ENCODE measurements at regions not wholly inside any gene's neighbourhood (a gene's known extent, or its start where the extent isn't known, plus 50 kb on each side); places are given as distances from the start of the nearest gene placed in this dataset.

DNA sequence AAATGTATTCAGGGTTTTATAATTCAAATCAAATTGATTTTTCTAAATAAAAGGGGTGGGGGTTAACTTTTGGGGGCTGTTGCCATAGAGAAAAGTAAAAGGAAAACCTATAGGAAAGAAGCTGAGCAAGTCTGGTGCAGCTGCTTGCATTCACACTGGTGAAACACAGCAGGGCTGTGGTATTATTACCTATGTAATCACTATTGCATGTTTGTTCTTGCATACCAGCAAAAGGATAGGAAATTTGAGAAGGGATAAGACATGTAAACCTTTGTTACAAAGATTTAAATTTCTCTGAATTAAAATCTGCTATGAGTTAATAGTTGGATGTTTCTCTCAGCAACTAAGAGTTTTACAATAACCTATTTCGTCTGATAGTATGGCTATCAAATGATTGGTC lies 346.7 kb downstream of the EFNA5 start:
- H4K20me1 ChIP-seq (ENCODE audit: insufficient read depth) = no peaks in the 10 kb centered on the region
- no peak overlapping the region for H3K4me2 ChIP-seq (ENCODE audit: low read length)
- intact Hi-C loops (cut with micrococcal nuclease) = no loop called here
- no peak overlapping the region for H3K4me3 ChIP-seq (replicated peaks in 1 of 2; ENCODE audit: low read depth in 1 of 2, low read length in 2 of 2)
- H3K36me3 ChIP-seq (ENCODE audit: control insufficient read depth in 1 of 2, insufficient read depth in 2 of 2, low read length in 2 of 2) = no peaks in the 10 kb centered on the region
- TF ChIP-seq JUND (IDR thresholded peaks at IDR 0.05) (no peak), RAD21 (IDR thresholded peaks at IDR 0.05; ENCODE audit: low read depth) (no peak), CEBPB (IDR thresholded peaks at IDR 0.05; ENCODE audit: low read depth) (no peak), POLR2AphosphoS5 (IDR thresholded peaks at IDR 0.05; ENCODE audit: low read depth, low read length) (no peak), SIN3A (IDR thresholded peaks at IDR 0.05; ENCODE audit: low read depth) (no peak), FOSL1 (IDR thresholded peaks at IDR 0.05; ENCODE audit: low read depth) (no peak), MAX (IDR thresholded peaks at IDR 0.05) (no peak), ZNF274 (IDR thresholded peaks at IDR 0.05; ENCODE audit: low read depth, low read length) (no peak), CBX3 (IDR thresholded peaks at IDR 0.05; ENCODE audit: low read depth) (no peak)
- no peaks in the 10 kb centered on the region for H3K27me3 ChIP-seq (ENCODE audit: insufficient read depth, low read length)
- no peak overlapping the region for H3K9ac ChIP-seq (ENCODE audit: low read length)
- RAD21 ChIA-PET (ENCODE audit: low non-redundant PET in 1 of 2, low total read pairs in 2 of 2, uncharacterized antibody in 2 of 2, unreplicated experiment in 2 of 2) = no interaction called here
- no TSS peak for BruUV-seq (replicated peaks)
- CTCF ChIA-PET = no interaction called here
- DNase-seq (ENCODE audit: low read depth, low spot score) (no peak), ATAC-seq (no peak)
- no peaks in the 10 kb centered on the region for H3K9me3 ChIP-seq (ENCODE audit: control insufficient read depth in 1 of 2, insufficient read depth in 1 of 2, low read depth in 1 of 2, low read length in 2 of 2)
- H3K4me1 ChIP-seq (ENCODE audit: control insufficient read depth in 1 of 2, insufficient read depth in 2 of 2, low read length in 2 of 2) = no peaks in the 10 kb centered on the region
- POLR2A ChIA-PET = no interaction called here
- no peak overlapping the region for H2AFZ ChIP-seq (ENCODE audit: low read depth, low read length, poor library complexity, severe bottlenecking)
- no peaks in the 10 kb centered on the region for H3K79me2 ChIP-seq (ENCODE audit: insufficient read depth, low read length)
- H3K9me2 ChIP-seq (ENCODE audit: insufficient read depth) = no peaks in the 10 kb centered on the region
- no peak overlapping the region for H3K27ac ChIP-seq (ENCODE audit: low read depth, low read length)

- BruUV-seq (replicated peaks) = no TSS peak
- intact Hi-C loops (cut with micrococcal nuclease) = no loop called here
- Histone ChIP-seq H3K27me3 (ENCODE audit: insufficient read depth, low read length) (no peaks in the 10 kb centered on the region), H3K79me2 (ENCODE audit: insufficient read depth, low read length) (no peaks in the 10 kb centered on the region), H3K9ac (ENCODE audit: low read length) (no peak overlapping the region), H3K9me3 (ENCODE audit: control insufficient read depth in 1 of 2, insufficient read depth in 1 of 2, low read depth in 1 of 2, low read length in 2 of 2) (no peaks in the 10 kb centered on the region), H3K4me3 (replicated peaks in 1 of 2; ENCODE audit: low read depth in 1 of 2, low read length in 2 of 2) (no peak overlapping the region), H3K36me3 (ENCODE audit: control insufficient read depth in 1 of 2, insufficient read depth in 2 of 2, low read length in 2 of 2) (no peaks in the 10 kb centered on the region), H3K4me1 (ENCODE audit: control insufficient read depth in 1 of 2, insufficient read depth in 2 of 2, low read length in 2 of 2) (no peaks in the 10 kb centered on the region), H2AFZ (ENCODE audit: low read depth, low read length, poor library complexity, severe bottlenecking) (no peak overlapping the region), H3K27ac (ENCODE audit: low read depth, low read length) (no peak overlapping the region), H3K9me2 (ENCODE audit: insufficient read depth) (no peaks in the 10 kb centered on the region), H3K4me2 (ENCODE audit: low read length) (no peak overlapping the region), H4K20me1 (ENCODE audit: insufficient read depth) (no peaks in the 10 kb centered on the region)
- ATAC-seq (no peak), DNase-seq (ENCODE audit: low read depth, low spot score) (no peak)
- RAD21 ChIA-PET (ENCODE audit: low non-redundant PET in 1 of 2, low total read pairs in 2 of 2, uncharacterized antibody in 2 of 2, unreplicated experiment in 2 of 2) = no interaction called here
- CTCF ChIA-PET = no interaction called here
- POLR2A ChIA-PET = no interaction called here
- TF ChIP-seq MAX (IDR thresholded peaks at IDR 0.05) (no peak), YY1 (IDR thresholded peaks at IDR 0.05; ENCODE audit: extremely low read depth, insufficient replicate concordance, low read depth, low read length) (no peak), CEBPB (IDR thresholded peaks at IDR 0.05; ENCODE audit: low read depth) (no peak), EZH2 (IDR thresholded peaks at IDR 0.05) (no peak), REST (IDR thresholded peaks at IDR 0.05; ENCODE audit: low read depth) (no peak), JUND (IDR thresholded peaks at IDR 0.05) (no peak), FOSL1 (IDR thresholded peaks at IDR 0.05; ENCODE audit: low read depth) (no peak), ATF3 (IDR thresholded peaks at IDR 0.05) (no peak), ZFX (IDR thresholded peaks at IDR 0.05) (no peak), ELF1 (IDR thresholded peaks at IDR 0.05; ENCODE audit: borderline replicate concordance, low read depth) (no peak), TCF7L2 (IDR thresholded peaks at IDR 0.05; ENCODE audit: borderline replicate concordance, extremely low read depth, insufficient read depth, insufficient read length) (no peak), EGR1 (IDR thresholded peaks at IDR 0.05; ENCODE audit: low read depth) (no peak), SRF (IDR thresholded peaks at IDR 0.05; ENCODE audit: low read depth) (no peak)
Observed at GRCh38 chr5:107323536-107323935, 347.2 kb downstream of the EFNA5 start.

Measured in HCT116 (cell line).